HCEC 1CT (cell line): ENCODE measurements at regions not wholly inside any gene's neighbourhood (a gene's known extent, or its start where the extent isn't known, plus 50 kb on each side); places are given as distances from the start of the nearest gene placed in this dataset.
"Not testable (repeated sequence)": the region's sequence is repeated elsewhere in the genome, so short reads cannot be mapped to it uniquely, and the experiment has no call there.

Experiments
- DNase-seq: peaks from one replicate; pipeline ENCODE4 v3.0.0-alpha.2; 2017

- no peak for DNase-seq
Observed at GRCh38 chr18:52237551-52237950, 102.4 kb upstream of the DCC start.

GRCh38 chr18:52242711-52243110, 97.3 kb upstream of the DCC start:
- DNase-seq = no peak

GRCh38 chr18:52244658-52245057, 95.3 kb upstream of the DCC start:
- no peak for DNase-seq

GRCh38 chr18:52254367-52254766, 85.6 kb upstream of the DCC start:
- no peak for DNase-seq

- not testable (repeated sequence) for DNase-seq
Observed at GRCh38 chr18:52257417-52257816, 82.6 kb upstream of the DCC start.

- DNase-seq = no peak
Observed at GRCh38 chr18:52275817-52276216, 64.2 kb upstream of the DCC start.

GRCh38 chr18:52277785-52278184, 62.2 kb upstream of the DCC start:
- DNase-seq = no peak

- DNase-seq = no peak
Observed at GRCh38 chr18:52278191-52278590, 61.8 kb upstream of the DCC start.

GRCh38 chr18:52280702-52281101, 59.3 kb upstream of the DCC start:
- no peak for DNase-seq

GRCh38 chr18:52283927-52284326, 56.1 kb upstream of the DCC start:
- no peak for DNase-seq

- no peak for DNase-seq
Observed at GRCh38 chr18:52286675-52287074, 53.3 kb upstream of the DCC start.

- DNase-seq = no peak
Observed at GRCh38 chr18:52287151-52287550, 52.8 kb upstream of the DCC start.

- no peak for DNase-seq
Observed at GRCh38 chr18:52288403-52289004, 51.5 kb upstream of the DCC start.

- DNase-seq = no peak
Observed at GRCh38 chr18:52289392-52289791, 50.6 kb upstream of the DCC start.
